Heart left ventricle (tissue), 16 donors: ENCODE measurements at regions not wholly inside any gene's neighbourhood (a gene's known extent, or its start where the extent isn't known, plus 50 kb on each side); places are given as distances from the start of the nearest gene placed in this dataset.

Experiments used
- ATAC-seq, 4 donors: fragments of 200-7000 bp; cut with Tn5 transposase; one replicate each; pipeline ENCODE4 v1.9.1; 2020 to 2022; ENCODE audit warnings: moderate library complexity in 4 of 4, mild to moderate bottlenecking in 3 of 4, moderate number of reproducible peaks in 1 of 4
- DNase-seq, 5 donors: peaks; one replicate each; pipeline ENCODE4 v3.0.0-alpha.2; 2020
- H3K27ac ChIP-seq, 12 donors: fragments of 200-600 bp; sonication (generic) in 4 of 12; one replicate each; pipeline versions ENCODE4 v1.5.0 to v1.8.0; 2016 to 2022; ENCODE audit warnings: mild to moderate bottlenecking in 2 of 12
- H3K27me3 ChIP-seq, 9 donors: fragments of 200-600 bp; sonication (generic) in 2 of 9; one replicate each; pipeline versions ENCODE4 v1.5.1 to v1.8.0; 2016 to 2022; ENCODE audit warnings: mild to moderate bottlenecking in 3 of 9
- H3K36me3 ChIP-seq, 9 donors: fragments of 200-600 bp; sonication (generic) in 2 of 9; one replicate each; pipeline versions ENCODE4 v1.5.0 to v1.8.0; 2018 to 2022; ENCODE audit warnings: mild to moderate bottlenecking in 2 of 9
- H3K4me1 ChIP-seq, 12 donors: fragments of 200-600 bp; sonication (generic) in 4 of 12; one replicate each; pipeline versions ENCODE4 v1.5.0 to v1.8.0; 2016 to 2022; ENCODE audit warnings: mild to moderate bottlenecking in 3 of 12
- H3K4me3 ChIP-seq, 12 donors: fragments of 200-600 bp; sonication (generic) in 4 of 12; one replicate each; pipeline versions ENCODE4 v1.5.0 to v1.8.0; 2017 to 2022; ENCODE audit warnings: mild to moderate bottlenecking in 9 of 12, moderate library complexity in 4 of 12
- H3K9me3 ChIP-seq, 12 donors: fragments of 200-600 bp; sonication (generic) in 4 of 12; one replicate each; pipeline versions ENCODE4 v1.5.0 to v1.8.0; 2016 to 2022; ENCODE audit warnings: mild to moderate bottlenecking in 1 of 12
- CTCF ChIP-seq, 12 donors: fragments of 200-600 bp; sonication (generic) in 4 of 12; IDR thresholded peaks; one replicate each; pipeline versions ENCODE4 v1.5.0 to v1.8.0; 2018 to 2022; ENCODE audit warnings: antibody characterized with exemption in 12 of 12, mild to moderate bottlenecking in 5 of 12
- POLR2A ChIP-seq, 2 donors: fragments of 450-650 bp; IDR thresholded peaks; one replicate each; pipeline ENCODE4 v1.6.1; 2017; ENCODE audit warnings: antibody characterized with exemption in 2 of 2, mild to moderate bottlenecking in 2 of 2, moderate library complexity in 2 of 2
- WGBS, 4 donors: extraction: QIAGEN DNeasy Blood & Tissue Kit in 2 of 4; methylation state at CpG; one replicate each; pipeline versions ENCODE4 v1.1.5 to v1.1.7; 2013 to 2018; 5-methylcytosine and 5-hydroxymethylcytosine counted together
- intact Hi-C, 10 donors: fragments of 100-400 bp; cut with DNase I; formaldehyde crosslinking; loops; one replicate each; pipeline versions ENCODE4 v1.11.1 to v1.14.2; 2022
- donor health status: ischemic (EF 13 %, LVEDD 7.1; RV severe dilation, severe dysfunction).
- donor health status: healthy with polysubstance abuse.
- donor health status: DM: no; HTN: yes; CAD: no.
- donor health status: DM: no; HTN: no; CAD: no.
- donor health status: ischemic (EF 25% LVEDD 6.9; RV normal size, moderate dysfunction).
- donor health status: ischemic (EF 25% LVEDD 5.7; RV mildly dilated, moderate dysfunction).
- donor health status: healthy.
- donor health status: DM: yes; HTN: yes; CAD: no.
- donor health status: ischemic (EF 35%, LVEDD 5.7; RV mildly dilated, moderate dysfunction).
- donor health status: nonischemic (EF 11% LVEDD 7.7; RV severe dilation, severe dysfunction).
- donor health status: DM: yes; HTN: yes; CAD: no.
- donor health status: PGD.
- donor health status: ischemic (EF 29% LVEDD 5.4; RV normal size, mild dysfunction).
- donor health status: nonischemic (EF 23%, LVEDD 6.1; RV moderate dilation, normal function).

DNA sequence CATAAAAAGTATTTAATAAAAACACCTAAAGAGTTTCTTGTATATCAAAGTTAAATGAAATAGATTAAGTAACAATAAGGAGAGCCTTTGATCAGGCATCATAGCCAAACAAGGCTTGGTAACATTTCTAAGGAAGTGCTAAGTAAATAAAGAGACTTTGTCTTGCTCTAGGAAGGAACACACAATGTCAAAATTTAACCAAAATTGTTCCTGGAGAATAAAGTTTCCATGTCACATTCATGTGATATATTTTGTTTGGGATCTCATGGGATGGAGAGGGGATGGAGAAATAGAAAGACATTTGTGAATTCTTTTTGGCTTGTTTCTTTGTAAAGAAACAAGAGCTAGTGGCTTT, 201.9 kb upstream of the DTNBP1 start:
- intact Hi-C loops: no loop called here
- Histone ChIP-seq H3K9me3 (no peaks in the 10 kb centered on the region), H3K4me1 (peaks cover 0 to 2% (median 0%) of the 10 kb centered on the region in 12 donors), H3K36me3 (no peaks in the 10 kb centered on the region), H3K4me3 (no peak overlapping the region), H3K27ac (peak overlapping the region in 1 of 12 donors; percentile 27), H3K27me3 (no peaks in the 10 kb centered on the region)
- no peak for ATAC-seq
- TF ChIP-seq POLR2A (IDR thresholded peaks at IDR 0.05) (no peak), CTCF (IDR thresholded peaks at IDR 0.05) (no peak)
- no peak for DNase-seq

GRCh38 chr6:15864038-15864707, 201.3 kb upstream of the DTNBP1 start:
- ATAC-seq: peak in 3 of 4 donors; percentile 47 to 82 (median 61)
- no peak for DNase-seq
- WGBS, 4 donors: 65 to 74% (median 67%) methylated on average over 7 of the region's 7 CpGs
- Histone ChIP-seq H3K4me3 (no peak overlapping the region), H3K27me3 (no peaks in the 10 kb centered on the region), H3K4me1 (no peaks in the 10 kb centered on the region), H3K27ac (peak overlapping the region in 1 of 12 donors; percentile 27), H3K36me3 (no peaks in the 10 kb centered on the region), H3K9me3 (no peaks in the 10 kb centered on the region)
- intact Hi-C loops: no loop called here
- TF ChIP-seq CTCF (IDR thresholded peaks at IDR 0.05): no peak
- TF ChIP-seq POLR2A (IDR thresholded peaks at IDR 0.05): no peak

- WGBS, 4 donors: 64 to 81% (median 66%) methylated on average over 1 of the region's 1 CpG
- H3K4me3 ChIP-seq: no peak overlapping the region
- H3K36me3 ChIP-seq: no peaks in the 10 kb centered on the region
- H3K27me3 ChIP-seq: no peaks in the 10 kb centered on the region
- TF ChIP-seq POLR2A (IDR thresholded peaks at IDR 0.05): no peak
- TF ChIP-seq CTCF (IDR thresholded peaks at IDR 0.05): no peak
- no peaks in the 10 kb centered on the region for H3K9me3 ChIP-seq
- DNase-seq (no peak), ATAC-seq (no peak)
- intact Hi-C loops: no loop called here
- H3K4me1 ChIP-seq: no peaks in the 10 kb centered on the region
- no peak overlapping the region for H3K27ac ChIP-seq
Observed at GRCh38 chr6:15862810-15863209, 200.0 kb upstream of the DTNBP1 start.

GRCh38 chr6:15861486-15861885, 198.7 kb upstream of the DTNBP1 start:
- TF ChIP-seq POLR2A (IDR thresholded peaks at IDR 0.05) (no peak), CTCF (IDR thresholded peaks at IDR 0.05) (no peak)

More at GRCh38 chr6:15861486-15861885, 198.7 kb upstream of the DTNBP1 start:
- ATAC-seq: no peak
- no peaks in the 10 kb centered on the region for H3K4me1 ChIP-seq
- H3K9me3 ChIP-seq: no peaks in the 10 kb centered on the region
- 94 to 100% (median 97%) methylated on average over 3 of the region's 3 CpGs for whole genome bisulfite sequencing, 4 donors
- intact Hi-C loops: no loop called here
- no peaks in the 10 kb centered on the region for H3K27me3 ChIP-seq
- H3K27ac ChIP-seq: no peak overlapping the region
- no peak for DNase-seq
- H3K36me3 ChIP-seq: no peaks in the 10 kb centered on the region
- H3K4me3 ChIP-seq: no peak overlapping the region
